M059J (cell line): ENCODE measurements at regions not wholly inside any gene's neighbourhood (a gene's known extent, or its start where the extent isn't known, plus 50 kb on each side); places are given as distances from the start of the nearest gene placed in this dataset.

Experiments used
- DNase-seq: peaks from one replicate; pipeline ENCODE4 v3.0.0-alpha.2; 2012; ENCODE audit warnings: low read depth

DNA sequence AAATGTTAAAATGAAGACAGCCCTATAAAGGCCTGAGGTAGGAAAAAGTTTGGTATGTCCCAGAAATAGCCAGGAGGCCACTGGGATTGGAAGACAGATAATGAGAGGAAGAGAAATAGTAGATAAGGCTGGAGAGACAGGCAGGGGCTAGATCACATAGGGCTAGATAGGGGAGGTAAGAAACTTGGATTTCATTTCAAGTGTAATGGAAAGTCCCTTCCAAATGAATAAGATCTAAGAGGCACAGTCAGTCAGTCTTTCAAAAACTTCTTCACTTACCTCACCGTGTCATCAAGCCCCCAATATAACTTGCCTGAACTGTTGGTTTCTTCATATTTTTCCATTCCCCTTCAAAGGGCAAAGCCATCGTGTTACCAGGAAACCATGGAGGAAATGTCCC is 121.8 kb downstream of the SPCS3 start:
- DNase-seq = no peak

DNA sequence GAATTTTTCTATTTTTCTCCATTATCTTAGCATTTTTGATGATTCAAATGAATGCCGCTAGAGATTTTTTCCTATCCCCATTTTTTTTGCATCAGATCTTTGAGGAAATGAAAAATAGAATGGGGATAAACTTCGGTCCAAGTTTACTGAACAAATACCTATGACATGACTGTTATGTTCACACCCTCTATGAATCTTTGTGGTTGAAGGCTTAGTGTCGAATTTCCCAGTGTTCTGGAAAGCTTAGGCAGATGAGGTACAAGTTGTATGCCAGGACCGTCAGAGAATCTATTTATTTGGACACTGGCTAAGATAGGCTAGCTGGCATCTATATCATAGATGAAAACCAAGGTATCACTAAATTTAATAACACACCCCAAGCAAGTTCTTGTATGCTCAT is 123.4 kb downstream of the SPCS3 start:
- DNase-seq = peak; percentile 92

DNA sequence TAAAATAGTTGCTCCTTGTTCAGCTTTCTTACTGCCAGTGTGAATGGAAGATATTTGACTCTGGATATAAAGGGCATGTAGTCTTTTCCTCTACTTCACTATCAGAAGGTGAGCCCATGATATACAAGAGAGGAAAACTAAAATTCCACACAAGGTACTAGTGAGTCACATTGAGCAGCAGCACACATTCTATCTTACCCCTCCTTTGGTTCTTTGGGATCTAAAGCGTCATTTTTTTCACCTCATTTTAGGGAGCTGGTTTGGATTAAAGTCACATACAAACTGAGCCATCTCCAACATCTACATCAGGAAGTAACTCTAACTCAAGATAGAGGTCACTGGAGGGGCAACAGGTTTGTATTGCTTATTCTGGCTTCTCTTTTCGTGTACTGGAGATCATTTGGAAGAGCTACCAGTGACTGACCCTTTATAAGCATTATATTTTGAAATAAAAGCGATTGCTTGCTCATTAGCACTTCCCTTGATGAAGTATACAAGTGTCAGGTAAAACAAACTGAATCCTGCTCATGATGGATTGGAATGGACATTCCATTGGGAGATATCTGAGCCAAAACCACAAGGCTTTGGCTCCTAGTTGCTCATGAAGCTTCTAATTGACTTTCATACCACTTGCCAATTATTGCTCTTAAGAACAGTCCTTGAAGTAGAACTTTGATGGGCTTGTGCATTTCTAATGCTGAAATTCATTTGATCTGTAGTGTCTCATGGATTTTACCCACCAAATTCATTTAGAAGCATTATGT is 124.1 kb downstream of the SPCS3 start:
- peak; percentile 78 for DNase-seq

GRCh38 chr4:176444741-176445140 is 125.0 kb downstream of the SPCS3 start:
- DNase-seq = peak; percentile 68

DNA sequence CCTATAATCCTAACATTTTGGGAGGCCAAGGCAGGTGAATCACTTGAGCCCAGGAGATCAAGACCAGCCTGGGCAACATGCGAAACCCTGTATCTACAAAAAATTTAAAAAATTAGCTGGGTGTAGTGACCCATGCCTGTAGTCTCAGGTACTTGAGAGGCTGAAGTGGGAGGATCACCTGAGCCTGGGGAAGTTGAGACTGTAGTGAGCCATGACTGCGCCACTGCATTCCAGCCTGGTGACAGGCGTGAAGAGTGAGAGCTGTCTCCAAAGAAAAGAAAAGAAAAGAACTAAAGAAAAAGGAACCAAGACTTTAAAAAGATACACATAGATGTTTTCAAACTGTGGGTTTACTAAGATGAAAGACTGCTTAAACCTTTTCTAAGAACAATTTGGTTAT is 129.0 kb downstream of the SPCS3 start:
- no peak for DNase-seq

GRCh38 chr4:176451443-176451842 is 131.7 kb downstream of the SPCS3 start:
- no peak for DNase-seq

DNA sequence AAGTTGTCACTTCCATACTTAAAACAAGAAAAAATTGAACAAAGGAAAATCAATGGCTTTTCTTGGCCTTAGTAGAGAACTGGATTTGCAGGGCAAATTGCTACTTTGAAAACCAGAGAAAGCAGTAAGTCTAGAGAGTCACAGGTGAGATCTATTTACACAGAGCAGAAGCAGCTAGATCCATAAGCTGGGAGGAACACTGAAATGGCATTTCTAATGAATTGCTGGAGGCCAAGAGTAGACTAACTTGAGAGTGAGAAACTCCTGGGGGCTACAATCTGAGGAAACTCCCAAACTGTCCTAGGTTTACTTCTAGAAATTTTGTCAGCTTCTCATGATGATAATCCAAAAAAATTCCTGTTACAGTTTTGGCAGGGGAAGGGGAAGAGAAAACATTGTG is 133.3 kb downstream of the SPCS3 start:
- no peak for DNase-seq

DNA sequence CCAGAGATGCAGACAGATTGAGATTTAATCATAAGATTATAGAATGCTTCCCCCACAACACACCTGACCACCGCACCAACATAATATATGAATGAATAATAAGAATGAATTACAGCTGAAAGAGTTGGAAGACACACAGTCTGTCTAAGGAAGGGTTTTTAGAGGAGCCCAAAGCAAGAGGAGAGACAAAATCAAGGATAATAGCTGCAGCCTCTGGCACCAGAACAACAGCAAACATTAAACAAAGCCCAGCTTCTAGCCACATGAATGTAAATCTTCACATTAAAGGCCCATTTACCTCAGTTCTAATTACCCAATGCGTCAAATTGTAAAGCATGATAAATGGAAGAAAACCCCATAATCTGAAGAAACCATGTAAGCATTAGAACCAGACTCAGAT is 133.9 kb downstream of the SPCS3 start:
- no peak for DNase-seq

GRCh38 chr4:176464748-176465147 is 145.0 kb downstream of the SPCS3 start:
- no peak for DNase-seq

DNA sequence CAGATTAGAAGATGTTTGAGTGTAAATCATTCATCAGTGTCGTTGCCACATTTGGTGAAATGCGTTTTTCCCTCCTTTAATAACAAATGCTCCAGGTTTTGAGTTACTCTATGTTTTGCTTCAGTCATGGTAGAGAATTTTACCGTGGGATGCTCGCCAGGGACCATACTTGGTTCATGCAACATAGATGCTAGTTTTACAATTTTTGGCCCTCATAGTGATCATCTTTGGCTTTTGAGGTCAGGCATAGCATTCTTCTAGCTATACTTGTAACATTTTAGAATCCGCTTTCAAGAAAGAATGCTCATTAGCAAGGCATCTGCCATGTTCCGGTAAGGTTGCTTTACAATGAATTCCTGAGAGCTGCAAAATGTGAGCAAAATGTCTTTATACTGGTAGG is 147.2 kb downstream of the SPCS3 start:
- no peak for DNase-seq

- no peak for DNase-seq
Measured at GRCh38 chr4:176469546-176469945, 149.8 kb downstream of the SPCS3 start.

DNA sequence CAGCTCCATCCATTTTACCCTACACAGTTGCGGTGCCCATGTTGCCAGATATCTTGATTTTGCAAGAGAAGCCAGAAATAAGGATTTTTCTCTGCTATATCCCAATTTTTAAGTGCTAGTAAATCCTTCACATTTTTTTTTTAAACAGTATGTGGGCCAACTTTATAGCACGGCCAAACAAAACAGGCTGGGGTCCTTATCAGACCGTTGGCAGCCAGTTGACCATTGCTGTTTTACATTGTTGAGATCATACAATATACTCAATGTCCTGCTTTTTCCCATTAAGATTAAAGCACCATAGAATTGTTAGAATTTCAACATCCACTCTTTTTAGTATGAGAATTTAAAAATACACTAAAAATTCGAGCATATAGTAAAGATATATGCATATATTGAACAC is 150.9 kb downstream of the SPCS3 start:
- no peak for DNase-seq

GRCh38 chr4:176475067-176475466 is 155.3 kb downstream of the SPCS3 start:
- DNase-seq = peak; percentile 53

DNA sequence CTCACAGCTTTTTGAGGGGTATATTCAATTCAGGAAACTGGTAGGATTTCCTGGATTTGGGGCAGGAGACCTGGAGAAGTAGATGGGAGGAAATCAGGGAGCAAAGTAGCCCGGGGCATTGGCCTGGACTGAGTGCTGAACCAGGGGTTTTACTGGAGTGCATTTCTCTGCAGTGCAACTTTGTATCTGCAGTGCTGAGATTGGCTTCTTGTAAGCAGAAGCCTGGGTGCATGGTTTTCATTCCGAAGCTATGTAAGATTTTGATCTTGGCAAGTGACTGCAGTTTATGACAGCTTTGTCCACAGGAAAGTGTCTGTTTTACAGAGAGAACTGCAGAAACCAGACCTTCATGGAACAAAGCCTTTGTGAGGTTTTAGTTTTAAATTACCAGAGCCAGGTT is 158.3 kb downstream of the SPCS3 start:
- peak; percentile 28 for DNase-seq

DNA sequence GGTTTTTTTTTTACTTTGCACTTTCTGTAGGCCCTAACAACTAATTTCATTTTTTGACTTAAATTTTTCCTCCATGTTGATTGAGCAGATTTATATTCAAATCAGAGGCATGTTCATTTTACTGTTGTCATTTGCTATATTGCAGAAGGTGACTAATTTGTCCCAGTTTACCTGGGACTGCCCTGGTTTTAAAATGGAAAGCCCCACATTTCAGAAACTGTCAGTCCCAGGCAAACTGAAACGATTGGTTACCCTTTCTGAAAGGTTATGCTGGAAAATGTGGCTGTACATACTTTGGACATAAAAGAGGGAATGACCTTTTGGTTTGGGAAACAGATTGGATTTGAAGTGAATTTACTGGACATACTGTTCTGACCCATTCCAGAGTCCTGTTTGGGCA is 160.0 kb downstream of the SPCS3 start:
- DNase-seq = no peak

DNA sequence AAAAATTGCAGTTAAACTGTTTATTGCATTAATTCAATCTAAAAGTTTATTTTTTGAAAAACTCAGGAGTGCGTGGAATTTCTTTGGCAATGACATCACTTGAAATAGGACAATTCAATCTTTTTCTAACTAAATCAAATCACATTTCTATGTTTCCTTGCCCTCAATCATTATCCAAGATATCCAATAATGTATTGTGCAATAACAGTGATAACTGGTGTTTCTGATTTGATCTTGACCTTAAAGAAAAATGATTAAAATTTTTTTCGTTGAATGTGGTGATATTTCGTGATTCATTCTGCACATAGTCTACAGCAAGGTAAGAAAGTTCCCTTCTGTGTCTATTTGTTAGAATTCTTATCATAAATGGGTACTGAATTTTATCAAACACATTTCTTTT is 163.2 kb downstream of the SPCS3 start:
- DNase-seq = no peak

DNA sequence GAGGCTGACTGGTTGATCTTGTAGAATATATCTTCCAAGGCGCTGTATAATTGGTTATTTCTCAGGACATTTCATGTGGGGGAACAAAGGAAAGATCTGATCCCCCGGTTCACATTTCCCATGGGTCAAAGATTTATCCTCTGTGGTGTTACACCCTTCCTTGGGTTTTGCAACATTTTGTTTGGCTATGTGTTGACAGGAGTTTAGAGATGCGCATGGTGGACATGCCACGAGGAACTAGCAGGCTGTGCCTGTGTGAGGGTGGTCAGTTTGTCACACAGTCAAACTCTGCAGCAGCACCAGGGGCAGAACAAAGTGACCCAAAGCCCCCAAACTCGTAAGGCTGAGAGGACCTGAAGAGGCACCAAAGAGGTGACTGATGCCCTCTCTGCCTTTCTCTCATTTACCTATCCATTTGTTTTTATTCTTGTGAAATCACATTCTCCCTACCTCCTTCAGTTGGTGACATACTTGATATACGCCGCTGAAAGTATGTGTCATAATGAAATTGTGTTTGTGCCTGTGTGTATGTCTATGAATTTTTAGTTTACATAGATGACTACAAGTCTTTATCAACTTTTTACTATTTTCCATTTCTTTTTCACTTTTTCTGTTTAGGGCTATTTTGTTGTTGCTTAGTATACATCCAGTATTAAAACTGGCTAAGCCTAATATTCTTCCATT is 164.7 kb downstream of the SPCS3 start:
- DNase-seq = no peak

DNA sequence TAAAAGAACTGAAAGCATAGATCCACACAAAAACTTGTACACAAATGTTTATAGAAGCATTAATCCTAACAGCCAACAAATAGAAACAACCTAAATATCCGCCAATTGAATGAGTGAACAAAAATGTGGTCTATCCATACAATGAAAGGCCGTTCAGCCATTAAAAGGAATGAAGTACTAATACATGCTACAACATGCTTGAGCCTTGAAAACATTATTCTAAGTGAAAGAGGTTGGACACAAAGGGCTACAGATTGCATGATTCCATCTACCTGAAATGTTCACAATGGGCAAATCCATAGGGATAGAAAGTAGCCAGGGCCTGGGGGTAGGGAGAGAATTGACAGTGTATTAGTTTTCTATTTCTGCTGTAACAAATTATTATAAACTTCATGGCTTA is 169.2 kb downstream of the SPCS3 start:
- DNase-seq = no peak

DNA sequence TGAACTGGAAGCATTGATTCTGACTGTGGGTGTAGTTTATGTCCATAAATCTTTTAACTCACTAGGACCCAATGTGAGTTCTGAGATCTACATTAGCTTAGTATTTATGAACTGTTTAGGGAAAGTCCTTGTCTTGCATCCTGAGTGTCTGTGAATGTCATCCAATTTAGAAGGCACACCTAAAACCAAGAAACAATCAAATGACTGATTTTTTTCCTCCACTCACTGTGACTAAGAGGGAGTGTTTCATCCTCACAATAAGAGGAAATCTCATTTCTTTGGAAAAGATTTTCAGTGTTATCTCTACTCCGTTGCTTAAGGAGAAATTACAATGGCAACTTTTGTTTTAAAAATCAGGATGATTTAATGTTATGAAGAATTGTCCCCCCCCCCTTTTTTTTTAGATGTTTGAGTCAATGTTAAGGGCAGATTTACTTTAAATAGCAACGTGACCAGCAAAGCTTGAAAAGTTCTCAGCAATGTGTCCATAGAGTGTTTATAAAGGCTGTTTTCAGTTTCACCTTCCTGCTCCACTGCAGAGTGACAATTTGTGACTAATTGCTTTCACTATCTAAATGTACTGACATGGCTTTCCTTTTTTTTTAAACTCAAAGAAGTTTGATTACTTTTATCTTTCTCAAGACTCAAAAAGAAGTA is 173.0 kb downstream of the SPCS3 start:
- DNase-seq = peak; percentile 60

DNA sequence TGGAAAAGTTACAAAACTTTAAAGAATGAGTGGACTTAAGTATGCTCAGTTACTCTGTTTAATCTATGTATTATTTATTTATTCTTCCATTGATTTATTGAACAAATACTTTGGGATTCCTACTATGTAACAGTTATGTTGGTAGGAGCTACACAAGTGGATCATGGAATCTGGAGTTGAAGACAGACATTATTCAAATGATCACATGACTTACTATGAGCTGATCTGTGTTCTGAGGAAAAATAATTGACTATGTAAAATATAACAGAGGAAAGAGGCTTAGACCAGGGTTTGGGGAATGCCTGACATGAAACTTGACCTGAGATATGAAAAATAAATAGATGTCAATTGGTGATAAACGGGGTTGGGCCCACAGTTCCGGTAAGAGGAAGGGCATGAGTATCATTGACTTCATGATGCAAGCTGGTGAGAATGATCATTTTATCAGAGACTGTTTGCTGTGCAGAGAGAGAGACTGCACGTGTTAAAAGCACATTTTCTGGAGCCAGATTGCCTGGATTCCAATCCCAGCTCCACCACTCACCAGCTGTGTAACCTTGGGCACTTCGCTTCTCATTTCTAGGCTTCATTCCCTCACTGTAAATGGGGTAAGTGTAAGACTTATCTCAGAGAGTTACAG is 179.0 kb downstream of the SPCS3 start:
- peak; percentile 15 for DNase-seq

- peak; percentile 74 for DNase-seq
Measured at GRCh38 chr4:176499518-176499917, 179.8 kb downstream of the SPCS3 start.

DNA sequence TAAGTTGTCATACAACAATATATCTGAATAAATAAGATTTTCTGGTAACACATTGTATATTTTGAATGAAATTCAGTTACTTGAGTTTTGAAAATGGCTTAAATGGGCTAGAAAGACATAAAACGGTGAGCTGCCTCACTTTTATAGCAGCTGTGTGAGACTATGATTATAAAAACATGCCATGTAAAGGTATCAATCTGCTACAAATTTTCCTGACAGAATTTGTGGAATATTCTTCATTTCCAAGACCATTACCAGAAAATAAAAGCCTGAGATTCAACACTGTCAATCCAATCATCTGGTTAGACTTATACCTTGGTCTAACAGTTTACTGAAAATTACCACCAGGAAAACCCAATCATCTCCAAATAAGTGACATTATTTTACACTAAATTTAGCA is 181.1 kb downstream of the SPCS3 start:
- no peak for DNase-seq

DNA sequence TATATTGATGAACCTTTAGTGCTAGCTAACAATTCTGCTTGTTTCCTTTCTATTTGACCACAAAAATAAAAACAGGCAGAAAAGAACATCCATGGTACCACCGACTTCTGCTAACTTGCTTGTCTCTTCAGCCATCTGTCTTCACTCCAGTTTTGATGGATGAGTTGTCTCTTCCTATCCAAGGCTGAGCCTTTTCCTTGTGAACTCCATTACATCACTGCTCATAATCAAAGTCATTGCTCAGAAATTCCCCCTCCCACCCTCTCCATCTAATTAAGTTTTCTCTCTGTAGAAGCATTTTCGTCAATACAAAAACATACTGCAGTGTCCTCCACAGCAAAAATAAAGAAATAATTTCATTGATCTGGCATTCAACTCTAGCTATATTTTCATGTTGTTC is 184.4 kb downstream of the SPCS3 start:
- no peak for DNase-seq
